Liver (tissue), 8 donors: ENCODE measurements at regions not wholly inside any gene's neighbourhood (a gene's known extent, or its start where the extent isn't known, plus 50 kb on each side); places are given as distances from the start of the nearest gene placed in this dataset.

Experiments
- DNase-seq: peaks from one replicate; pipeline ENCODE4 v3.0.0-alpha.2; 2017; ENCODE audit warnings: low spot score
- H3K27ac ChIP-seq, 2 donors: one replicate each; pipeline ENCODE4 v1.7.0; 2013; ENCODE audit warnings: inconsistent platforms in 2 of 2, low read length in 2 of 2, control low read depth in 1 of 2, low read depth in 1 of 2, mild to moderate bottlenecking in 1 of 2
- H3K27me3 ChIP-seq, 4 donors: one replicate each; pipeline versions ENCODE4 v1.6.1 to v1.7.0; 2013; ENCODE audit warnings: low read length in 3 of 4, inconsistent platforms in 1 of 4, mild to moderate bottlenecking in 1 of 4, moderate library complexity in 1 of 4; ENCODE audit not compliant: control insufficient read depth in 4 of 4, insufficient read depth in 4 of 4
- H3K36me3 ChIP-seq, 4 donors: one replicate each; pipeline versions ENCODE4 v1.6.1 to v1.7.0; 2013; ENCODE audit warnings: low read length in 3 of 4, mild to moderate bottlenecking in 3 of 4, low read depth in 1 of 4, moderate library complexity in 1 of 4; ENCODE audit not compliant: control insufficient read depth in 4 of 4, insufficient read depth in 3 of 4
- H3K4me1 ChIP-seq, 4 donors: one replicate each; pipeline versions ENCODE4 v1.6.1 to v1.7.0; 2013; ENCODE audit warnings: low read length in 3 of 4, mild to moderate bottlenecking in 3 of 4, moderate library complexity in 1 of 4; ENCODE audit not compliant: control insufficient read depth in 4 of 4, insufficient read depth in 4 of 4
- H3K4me3 ChIP-seq, 3 donors: one replicate each; pipeline versions ENCODE4 v1.6.1 to v1.7.0; 2013; ENCODE audit warnings: low read length in 3 of 3, control low read depth in 1 of 3, low read depth in 1 of 3, mild to moderate bottlenecking in 1 of 3
- H3K9ac ChIP-seq, 2 donors: one replicate each; pipeline ENCODE4 v1.7.0; 2013; ENCODE audit warnings: low read length in 2 of 2, mild to moderate bottlenecking in 2 of 2, moderate library complexity in 2 of 2, control low read depth in 1 of 2, low read depth in 1 of 2
- H3K9me3 ChIP-seq, 4 donors: one replicate each; pipeline versions ENCODE4 v1.6.1 to v1.7.0; 2013; ENCODE audit warnings: low read length in 3 of 4; ENCODE audit not compliant: control insufficient read depth in 4 of 4
- CTCF ChIP-seq: fragments of 150-350 bp; IDR thresholded peaks from 2 replicates; pipeline ENCODE4 v1.5.1; 2017; ENCODE audit warnings: improper control_type of control experiment, low read depth, low read length; ENCODE audit not compliant: missing input control
- EGR1 ChIP-seq, 2 donors: IDR thresholded peaks; 2 replicates each; pipeline ENCODE4 v1.6.1; 2016 to 2018; ENCODE audit warnings: antibody characterized with exemption in 2 of 2, low read depth in 2 of 2
- FOXA1 ChIP-seq: IDR thresholded peaks from 2 replicates; pipeline ENCODE4 v1.6.1; 2016; ENCODE audit warnings: antibody characterized with exemption
- FOXA2 ChIP-seq: IDR thresholded peaks from 2 replicates; pipeline ENCODE4 v1.6.1; 2016; ENCODE audit warnings: antibody characterized with exemption
- GABPA ChIP-seq, 2 donors: IDR thresholded peaks in 1 of 2; conservative IDR thresholded peaks in 1 of 2; 2 replicates each; pipeline ENCODE4 v1.6.1; 2016; ENCODE audit warnings: antibody characterized with exemption in 2 of 2, mild to moderate bottlenecking in 1 of 2, moderate library complexity in 1 of 2
- HNF4A ChIP-seq, 2 donors: conservative IDR thresholded peaks; 2 replicates each; pipeline ENCODE4 v1.6.1; 2016; ENCODE audit warnings: antibody characterized with exemption in 2 of 2, mild to moderate bottlenecking in 2 of 2
- JUND ChIP-seq, 2 donors: IDR thresholded peaks; 2 replicates each; pipeline ENCODE4 v1.6.1; 2016; ENCODE audit warnings: antibody characterized with exemption in 2 of 2
- MAX ChIP-seq: IDR thresholded peaks from 2 replicates; pipeline ENCODE4 v1.6.1; 2016; ENCODE audit warnings: antibody characterized with exemption
- NR2F2 ChIP-seq: IDR thresholded peaks from 2 replicates; pipeline ENCODE4 v1.6.1; 2016; ENCODE audit warnings: antibody characterized with exemption
- RAD21 ChIP-seq, 2 donors: IDR thresholded peaks; 2 replicates each; pipeline ENCODE4 v1.6.1; 2016; ENCODE audit warnings: antibody characterized with exemption in 2 of 2, mild to moderate bottlenecking in 2 of 2
- REST ChIP-seq: IDR thresholded peaks from 2 replicates; pipeline ENCODE4 v1.6.1; 2016; ENCODE audit warnings: antibody characterized with exemption, mild to moderate bottlenecking
- RXRA ChIP-seq, 2 donors: IDR thresholded peaks; 2 replicates each; pipeline ENCODE4 v1.6.1; 2017 to 2018; ENCODE audit warnings: antibody characterized with exemption in 2 of 2, mild to moderate bottlenecking in 1 of 2
- SP1 ChIP-seq: IDR thresholded peaks from 2 replicates; pipeline ENCODE4 v1.6.1; 2018; ENCODE audit warnings: antibody characterized with exemption, mild to moderate bottlenecking
- TAF1 ChIP-seq: conservative IDR thresholded peaks from 2 replicates; pipeline ENCODE4 v1.6.1; 2016; ENCODE audit warnings: antibody characterized with exemption, mild to moderate bottlenecking
- YY1 ChIP-seq: IDR thresholded peaks from 2 replicates; pipeline ENCODE4 v1.6.1; 2016; ENCODE audit warnings: antibody characterized with exemption, mild to moderate bottlenecking
- WGBS: extraction: QIAGEN DNeasy Blood & Tissue Kit; methylation state at CpG from one replicate; pipeline ENCODE4 v1.1.7; 2013; 5-methylcytosine and 5-hydroxymethylcytosine counted together
- TF ChIP-seq, protein P1 (sequence below): IDR thresholded peaks from 2 replicates; pipeline ENCODE4 v1.6.1; 2016; ENCODE audit warnings: antibody characterized with exemption
- TF ChIP-seq, protein P2 (sequence below): IDR thresholded peaks from 2 replicates; pipeline ENCODE4 v1.6.1; 2016; ENCODE audit warnings: antibody characterized with exemption
- donor health status: healthy.
- donor health status: healthy.
- donor health status: healthy.
- donor health status: healthy.
- donor health status: healthy.

GRCh38 chr4:4675641-4676040 lies 133.8 kb upstream of the STX18 start:
- no peak overlapping the region for H3K4me3 ChIP-seq
- H3K9me3 ChIP-seq = no peaks in the 10 kb centered on the region
- H3K9ac ChIP-seq = no peak overlapping the region
- H3K27ac ChIP-seq = no peak overlapping the region
- TF ChIP-seq EGR1 (IDR thresholded peaks at IDR 0.05; ENCODE audit: low read depth in 2 of 2) (no peak), FOXA2 (no peak), GABPA (IDR thresholded peaks at IDR 0.05 in 1 of 2, conservative IDR thresholded peaks at IDR 0.05 in 1 of 2) (no peak), TAF1 (no peak), JUND (IDR thresholded peaks at IDR 0.05) (no peak), CTCF (no peak), RAD21 (IDR thresholded peaks at IDR 0.05) (no peak), SP1 (no peak), RXRA (IDR thresholded peaks at IDR 0.05) (no peak), REST (no peak)
- TF ChIP-seq, protein P1, sequence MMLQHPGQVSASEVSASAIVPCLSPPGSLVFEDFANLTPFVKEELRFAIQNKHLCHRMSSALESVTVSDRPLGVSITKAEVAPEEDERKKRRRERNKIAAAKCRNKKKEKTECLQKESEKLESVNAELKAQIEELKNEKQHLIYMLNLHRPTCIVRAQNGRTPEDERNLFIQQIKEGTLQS = no peak
- TF ChIP-seq, protein P2, sequence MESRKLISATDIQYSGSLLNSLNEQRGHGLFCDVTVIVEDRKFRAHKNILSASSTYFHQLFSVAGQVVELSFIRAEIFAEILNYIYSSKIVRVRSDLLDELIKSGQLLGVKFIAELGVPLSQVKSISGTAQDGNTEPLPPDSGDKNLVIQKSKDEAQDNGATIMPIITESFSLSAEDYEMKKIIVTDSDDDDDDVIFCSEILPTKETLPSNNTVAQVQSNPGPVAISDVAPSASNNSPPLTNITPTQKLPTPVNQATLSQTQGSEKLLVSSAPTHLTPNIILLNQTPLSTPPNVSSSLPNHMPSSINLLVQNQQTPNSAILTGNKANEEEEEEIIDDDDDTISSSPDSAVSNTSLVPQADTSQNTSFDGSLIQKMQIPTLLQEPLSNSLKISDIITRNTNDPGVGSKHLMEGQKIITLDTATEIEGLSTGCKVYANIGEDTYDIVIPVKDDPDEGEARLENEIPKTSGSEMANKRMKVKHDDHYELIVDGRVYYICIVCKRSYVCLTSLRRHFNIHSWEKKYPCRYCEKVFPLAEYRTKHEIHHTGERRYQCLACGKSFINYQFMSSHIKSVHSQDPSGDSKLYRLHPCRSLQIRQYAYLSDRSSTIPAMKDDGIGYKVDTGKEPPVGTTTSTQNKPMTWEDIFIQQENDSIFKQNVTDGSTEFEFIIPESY = no peak
- H3K4me1 ChIP-seq = no peaks in the 10 kb centered on the region
- DNase-seq = no peak
- no peaks in the 10 kb centered on the region for H3K27me3 ChIP-seq
- H3K36me3 ChIP-seq = no peaks in the 10 kb centered on the region

DNA sequence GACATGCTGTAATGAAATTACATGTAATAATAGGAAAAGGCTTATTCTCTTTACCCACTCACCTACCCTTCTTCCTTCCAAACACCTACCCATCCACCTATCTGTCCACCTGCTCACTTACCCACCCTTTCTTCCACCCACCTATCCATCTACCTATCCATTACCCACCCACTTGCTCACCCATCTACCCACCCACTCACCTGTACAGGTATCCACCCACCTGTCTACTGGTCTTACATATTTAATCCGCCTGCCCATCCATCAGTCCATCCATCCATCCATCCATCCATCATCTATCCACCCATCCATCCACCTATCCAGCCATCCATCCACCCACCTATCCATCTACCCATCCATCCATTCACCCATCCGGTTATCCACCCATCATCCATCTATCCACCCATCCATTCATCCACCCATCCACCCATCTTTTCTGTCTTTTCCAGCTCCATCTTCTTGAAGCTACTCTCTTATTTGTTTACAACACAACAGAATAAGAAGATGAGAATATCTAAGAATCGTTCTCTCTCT lies 133.3 kb upstream of the STX18 start:
- Histone ChIP-seq H3K27me3 (no peaks in the 10 kb centered on the region), H3K4me3 (no peak overlapping the region)
- 92% methylated on average over 3 of the region's 3 CpGs for WGBS

More for the DNA sequence above, 133.3 kb upstream of the STX18 start:
- Histone ChIP-seq H3K4me1 (no peaks in the 10 kb centered on the region), H3K36me3 (no peaks in the 10 kb centered on the region), H3K9ac (no peak overlapping the region), H3K27ac (no peak overlapping the region), H3K9me3 (no peaks in the 10 kb centered on the region)
- TF ChIP-seq YY1 = no peak
- TF ChIP-seq FOXA1 = no peak
- TF ChIP-seq MAX = no peak
- no peak for TF ChIP-seq NR2F2
- TF ChIP-seq, protein P1 = no peak
- TF ChIP-seq EGR1 (IDR thresholded peaks at IDR 0.05; ENCODE audit: low read depth in 2 of 2) = no peak
- no peak for TF ChIP-seq CTCF
- TF ChIP-seq JUND (IDR thresholded peaks at IDR 0.05) = no peak
- TF ChIP-seq REST = no peak
- TF ChIP-seq HNF4A (conservative IDR thresholded peaks at IDR 0.05) = no peak
- TF ChIP-seq FOXA2 = no peak
- TF ChIP-seq SP1 = no peak
- no peak for TF ChIP-seq RAD21 (IDR thresholded peaks at IDR 0.05)
- no peak for DNase-seq
